Stimulated activated CD4-positive, alpha-beta T cell treated with anti-CD3 and anti-CD28 coated beads, Interleukin-4, amount 100 ng/mL, for 48 hours (primary cell): ENCODE measurements at regions not wholly inside any gene's neighbourhood (a gene's known extent, or its start where the extent isn't known, plus 50 kb on each side); places are given as distances from the start of the nearest gene placed in this dataset.

ENCODE experiments used
- DNase-seq, 2 donors: peaks; one replicate each; pipeline ENCODE4 v3.0.0-alpha.2; 2020; ENCODE audit warnings: low read depth in 2 of 2

- DNase-seq = no peak
Observed at GRCh38 chr18:45526114-45526841, 89.0 kb upstream of the SLC14A2 start.

- DNase-seq = no peak
Observed at GRCh38 chr18:45527891-45528290, 87.4 kb upstream of the SLC14A2 start.

- DNase-seq = no peak
Observed at GRCh38 chr18:45528712-45529336, 86.5 kb upstream of the SLC14A2 start.

- no peak for DNase-seq
Observed at GRCh38 chr18:45538444-45538843, 76.8 kb upstream of the SLC14A2 start.

- no peak for DNase-seq
Observed at GRCh38 chr18:45539491-45539891, 75.8 kb upstream of the SLC14A2 start.

- DNase-seq = no peak
Observed at GRCh38 chr18:45540125-45540524, 75.2 kb upstream of the SLC14A2 start.

GRCh38 chr18:45541421-45541820 is 73.9 kb upstream of the SLC14A2 start:
- no peak for DNase-seq

GRCh38 chr18:45542043-45542442 is 73.2 kb upstream of the SLC14A2 start:
- DNase-seq = no peak

- no peak for DNase-seq
Observed at GRCh38 chr18:45547910-45548309, 67.4 kb upstream of the SLC14A2 start.

GRCh38 chr18:45548614-45549013 is 66.7 kb upstream of the SLC14A2 start:
- no peak for DNase-seq

GRCh38 chr18:45549290-45549689 is 66.0 kb upstream of the SLC14A2 start:
- DNase-seq = no peak

GRCh38 chr18:45551142-45551815 is 64.0 kb upstream of the SLC14A2 start:
- DNase-seq = no peak

GRCh38 chr18:45553723-45554388 is 61.4 kb upstream of the SLC14A2 start:
- DNase-seq = no peak

- DNase-seq = no peak
Observed at GRCh38 chr18:45554389-45554737, 60.9 kb upstream of the SLC14A2 start.

GRCh38 chr18:45556222-45556621 is 59.1 kb upstream of the SLC14A2 start:
- DNase-seq = no peak

GRCh38 chr18:45557287-45557686 is 58.0 kb upstream of the SLC14A2 start:
- DNase-seq = no peak

GRCh38 chr18:45557779-45558178 is 57.5 kb upstream of the SLC14A2 start:
- DNase-seq = no peak

GRCh38 chr18:45559258-45559657 is 56.0 kb upstream of the SLC14A2 start:
- no peak for DNase-seq

- DNase-seq = no peak
Observed at GRCh38 chr18:45560870-45561269, 54.4 kb upstream of the SLC14A2 start.

GRCh38 chr18:45562567-45563479 is 52.5 kb upstream of the SLC14A2 start:
- DNase-seq = no peak

GRCh38 chr18:45565280-45565970 is 49.9 kb upstream of the SLC14A2 start:
- no peak for DNase-seq
